ENCODE measurements at regions not wholly inside any gene's neighbourhood (a gene's known extent, or its start where the extent isn't known, plus 50 kb on each side); places are given as distances from the start of the nearest gene placed in this dataset.

GRCh38 chr10:104557966-104558365 lies 83.1 kb upstream of the SORCS3 start:
- ATAC-seq (ENCODE audit: low read depth): no peak
- POLR2A ChIA-PET (ENCODE audit: unreplicated experiment): no interaction called here
- in situ Hi-C loops (cut with MboI; ENCODE audit: low sequenced_read_pairs): no loop called here

More at GRCh38 chr10:104557966-104558365, 83.1 kb upstream of the SORCS3 start:
- H3K9me3 ChIP-seq (ENCODE audit: control insufficient read depth, insufficient read depth, low read length): no peaks in the 10 kb centered on the region
- no peak overlapping the region for H4K8ac ChIP-seq (ENCODE audit: low read depth in 2 of 2, low read length in 2 of 2)
- no peak overlapping the region for H3K23ac ChIP-seq (ENCODE audit: low read depth, low read length)
- H3K9ac ChIP-seq (ENCODE audit: low read depth, low read length): no peak overlapping the region
- H3K4me2 ChIP-seq (ENCODE audit: low read depth, low read length): no peak overlapping the region
- no peak overlapping the region for H2AFZ ChIP-seq (replicated peaks; ENCODE audit: low read length, poor library complexity)
- H3K4ac ChIP-seq (ENCODE audit: low read depth, low read length): no peak overlapping the region
- no peak overlapping the region for H2BK5ac ChIP-seq (ENCODE audit: low read depth, low read length, poor library complexity, severe bottlenecking)
- dilution Hi-C loops (cut with HindIII; ENCODE audit: low sequenced_read_pairs, unreplicated experiment): no loop called here
- H3K27ac ChIP-seq (ENCODE audit: insufficient read depth, low read length): no peak overlapping the region
- no peaks in the 10 kb centered on the region for H3K36me3 ChIP-seq (ENCODE audit: control insufficient read depth, insufficient read depth, low read length)
- H3K18ac ChIP-seq (ENCODE audit: low read depth, low read length): no peak overlapping the region
- DNase-seq: no peak
- no peak overlapping the region for H4K91ac ChIP-seq (ENCODE audit: insufficient read depth, low read depth, low read length)
- no peaks in the 10 kb centered on the region for H3K4me1 ChIP-seq (ENCODE audit: control insufficient read depth, insufficient read depth, low read length)
- H2AK9ac ChIP-seq (replicated peaks; ENCODE audit: low read depth, low read length, poor library complexity): no peak overlapping the region
- WGBS, 2 experiments (ENCODE audit: extremely low coverage in 2 of 2, insufficient read length in 1 of 2): no CpG with 5 or more reads among the region's 6 CpGs
- H2AK5ac ChIP-seq (ENCODE audit: low read depth, low read length): no peak overlapping the region
- no peaks in the 10 kb centered on the region for H4K20me1 ChIP-seq (ENCODE audit: insufficient read depth, low read length)
- H3K27me3 ChIP-seq (ENCODE audit: control insufficient read depth, insufficient read depth, low read length): no peaks in the 10 kb centered on the region
- no peak overlapping the region for H2BK15ac ChIP-seq (ENCODE audit: low read depth, low read length)
- no TSS peak for BruUV-seq (replicated peaks)
- no peak overlapping the region for H2BK120ac ChIP-seq (ENCODE audit: low read depth, low read length)
- no peak overlapping the region for H3K56ac ChIP-seq (ENCODE audit: extremely low read depth, insufficient read depth, low read length)
- CTCF ChIA-PET: no interaction called here
- H3K9me1 ChIP-seq (ENCODE audit: insufficient read depth, low read length): no peaks in the 10 kb centered on the region
- H4K5ac ChIP-seq (ENCODE audit: low read depth, low read length): no peak overlapping the region
- H3K4me3 ChIP-seq (ENCODE audit: insufficient read depth, low read depth, low read length): no peak overlapping the region
- no peak overlapping the region for H2BK20ac ChIP-seq (ENCODE audit: low read depth, low read length)
- no peaks in the 10 kb centered on the region for H3K79me1 ChIP-seq (ENCODE audit: low read depth in 1 of 2, low read length in 2 of 2)
- TF ChIP-seq RAD21 (IDR thresholded peaks at IDR 0.05; ENCODE audit: low read length) (no peak), NFE2L2 (IDR thresholded peaks at IDR 0.05; ENCODE audit: low read depth, low read length) (no peak), POLR2A (IDR thresholded peaks at IDR 0.05; ENCODE audit: low read depth, low read length) (no peak), ELK1 (IDR thresholded peaks at IDR 0.05; ENCODE audit: borderline replicate concordance, low read depth, low read length) (no peak)
- TF ChIP-seq, protein P1, sequence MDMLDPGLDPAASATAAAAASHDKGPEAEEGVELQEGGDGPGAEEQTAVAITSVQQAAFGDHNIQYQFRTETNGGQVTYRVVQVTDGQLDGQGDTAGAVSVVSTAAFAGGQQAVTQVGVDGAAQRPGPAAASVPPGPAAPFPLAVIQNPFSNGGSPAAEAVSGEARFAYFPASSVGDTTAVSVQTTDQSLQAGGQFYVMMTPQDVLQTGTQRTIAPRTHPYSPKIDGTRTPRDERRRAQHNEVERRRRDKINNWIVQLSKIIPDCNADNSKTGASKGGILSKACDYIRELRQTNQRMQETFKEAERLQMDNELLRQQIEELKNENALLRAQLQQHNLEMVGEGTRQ (IDR thresholded peaks at IDR 0.05; ENCODE audit: low read depth, low read length): no peak
- no peak overlapping the region for H3K14ac ChIP-seq (replicated peaks; ENCODE audit: low read depth, low read length)
- intact Hi-C loops (cut with micrococcal nuclease): no loop called here
